Esophagus muscularis mucosa (tissue), 4 donors: ENCODE measurements at regions not wholly inside any gene's neighbourhood (a gene's known extent, or its start where the extent isn't known, plus 50 kb on each side); places are given as distances from the start of the nearest gene placed in this dataset.

Source experiments
- DNase-seq: peaks from one replicate; pipeline ENCODE4 v3.0.0-alpha.2; 2017; ENCODE audit errors: extremely low spot score
- H3K27ac ChIP-seq, 4 donors: fragments of 200-600 bp; sonication (generic); replicated peaks in 1 of 4; 1 replicate in 3 of 4; 2 replicates in 1 of 4; pipeline ENCODE4 v1.5.1; 2016 to 2019; ENCODE audit warnings: mild to moderate bottlenecking in 1 of 4
- H3K27me3 ChIP-seq, 4 donors: fragments of 200-600 bp; sonication (generic); one replicate each; pipeline versions ENCODE4 v1.5.1 to v1.6.0; 2016 to 2019
- H3K36me3 ChIP-seq, 4 donors: fragments of 200-600 bp; sonication (generic); one replicate each; pipeline ENCODE4 v1.5.1; 2016 to 2019
- H3K4me1 ChIP-seq, 4 donors: fragments of 200-600 bp; sonication (generic); one replicate each; pipeline ENCODE4 v1.5.1; 2016 to 2019
- H3K4me3 ChIP-seq, 4 donors: fragments of 200-600 bp; sonication (generic); 1 replicate in 2 of 4; 2 replicates in 2 of 4; pipeline ENCODE4 v1.5.1; 2016 to 2019; ENCODE audit warnings: mild to moderate bottlenecking in 4 of 4, moderate library complexity in 1 of 4
- H3K9me3 ChIP-seq, 4 donors: fragments of 200-600 bp; sonication (generic); 1 replicate in 3 of 4; 2 replicates in 1 of 4; pipeline ENCODE4 v1.5.1; 2016 to 2019
- CTCF ChIP-seq, 3 experiments: fragments of 200-600 bp in 2 of 3; fragments of 450-650 bp in 1 of 3; sonication (generic) in 2 of 3; IDR thresholded peaks; one replicate each; pipeline ENCODE4 v1.5.1; 2017 to 2019; ENCODE audit warnings: antibody characterized with exemption in 3 of 3, mild to moderate bottlenecking in 2 of 3, moderate library complexity in 1 of 3
- EP300 ChIP-seq: sonication (generic); formaldehyde crosslinking; IDR thresholded peaks from one replicate; pipeline ENCODE4 v1.6.1; 2017; ENCODE audit warnings: antibody characterized with exemption
- POLR2A ChIP-seq: fragments of 450-650 bp; IDR thresholded peaks from one replicate; pipeline ENCODE4 v1.6.1; 2017; ENCODE audit warnings: antibody characterized with exemption, moderate library complexity, mild to moderate bottlenecking, low read depth
- POLR2AphosphoS5 ChIP-seq, 2 donors: sonication (generic); formaldehyde crosslinking; IDR thresholded peaks; one replicate each; pipeline ENCODE4 v1.6.1; 2017; ENCODE audit warnings: antibody characterized with exemption in 2 of 2
- WGBS: methylation state at CpG from one replicate; pipeline ENCODE4 v1.1.5; 2018; 5-methylcytosine and 5-hydroxymethylcytosine counted together
- intact Hi-C: fragments of 100-400 bp; cut with DNase I; formaldehyde crosslinking; loops from one replicate; pipeline ENCODE4 v1.15.1; 2023

GRCh38 chr4:58732973-58733372 lies 1622.8 kb upstream of the IGFBP7 start:
- no peaks in the 10 kb centered on the region for H3K36me3 ChIP-seq
- H3K27me3 ChIP-seq = no peaks in the 10 kb centered on the region
- intact Hi-C loops = no loop called here
- no peaks in the 10 kb centered on the region for H3K4me1 ChIP-seq
- no peaks in the 10 kb centered on the region for H3K9me3 ChIP-seq
- no peak for DNase-seq
- TF ChIP-seq CTCF (IDR thresholded peaks at IDR 0.05) = no peak
- no peak for TF ChIP-seq POLR2AphosphoS5 (IDR thresholded peaks at IDR 0.05)
- TF ChIP-seq EP300 = no peak
- no peak for TF ChIP-seq POLR2A
- 94% methylated on average over 2 of the region's 2 CpGs for WGBS
- no peak overlapping the region for H3K27ac ChIP-seq
- H3K4me3 ChIP-seq = no peak overlapping the region

GRCh38 chr4:58723954-58724353 lies 1613.8 kb upstream of the IGFBP7 start:
- DNase-seq = no peak
- intact Hi-C loops = no loop called here
- Histone ChIP-seq H3K9me3 (no peaks in the 10 kb centered on the region), H3K4me1 (no peaks in the 10 kb centered on the region), H3K4me3 (no peak overlapping the region), H3K27me3 (no peaks in the 10 kb centered on the region), H3K27ac (no peak overlapping the region), H3K36me3 (no peaks in the 10 kb centered on the region)
- TF ChIP-seq EP300 (no peak), POLR2A (no peak), POLR2AphosphoS5 (IDR thresholded peaks at IDR 0.05) (no peak), CTCF (IDR thresholded peaks at IDR 0.05) (no peak)
- WGBS = 82% methylated on average over 9 of the region's 15 CpGs

- H3K4me3 ChIP-seq = no peak overlapping the region
- intact Hi-C loops = no loop called here
- no peak for DNase-seq
- H3K27me3 ChIP-seq = no peaks in the 10 kb centered on the region
- no peaks in the 10 kb centered on the region for H3K9me3 ChIP-seq
- H3K27ac ChIP-seq = no peak overlapping the region
- no peak for TF ChIP-seq EP300
- no peak for TF ChIP-seq POLR2A
- no peak for TF ChIP-seq POLR2AphosphoS5 (IDR thresholded peaks at IDR 0.05)
- no peak for TF ChIP-seq CTCF (IDR thresholded peaks at IDR 0.05)
- H3K4me1 ChIP-seq = no peaks in the 10 kb centered on the region
- H3K36me3 ChIP-seq = no peaks in the 10 kb centered on the region
Observed at GRCh38 chr4:58711039-58711438, 1600.9 kb upstream of the IGFBP7 start.

GRCh38 chr4:58688568-58688967 lies 1578.4 kb upstream of the IGFBP7 start:
- no peaks in the 10 kb centered on the region for H3K27me3 ChIP-seq
- no peak for TF ChIP-seq EP300
- no peak for TF ChIP-seq POLR2A
- TF ChIP-seq CTCF (IDR thresholded peaks at IDR 0.05) = no peak
- TF ChIP-seq POLR2AphosphoS5 (IDR thresholded peaks at IDR 0.05) = no peak
- H3K4me3 ChIP-seq = no peak overlapping the region
- 83% methylated on average over 1 of the region's 1 CpG for WGBS
- intact Hi-C loops = no loop called here
- H3K27ac ChIP-seq = no peak overlapping the region
- H3K4me1 ChIP-seq = no peaks in the 10 kb centered on the region
- no peak for DNase-seq
- H3K9me3 ChIP-seq = no peaks in the 10 kb centered on the region
- H3K36me3 ChIP-seq = no peaks in the 10 kb centered on the region

GRCh38 chr4:58679886-58680285 lies 1569.7 kb upstream of the IGFBP7 start:
- intact Hi-C loops = no loop called here
- no peaks in the 10 kb centered on the region for H3K27me3 ChIP-seq
- no peaks in the 10 kb centered on the region for H3K36me3 ChIP-seq
- H3K27ac ChIP-seq = no peak overlapping the region
- no peak overlapping the region for H3K4me3 ChIP-seq
- TF ChIP-seq CTCF (IDR thresholded peaks at IDR 0.05) (no peak), POLR2A (no peak), POLR2AphosphoS5 (IDR thresholded peaks at IDR 0.05) (no peak), EP300 (no peak)
- WGBS = 42% methylated on average over 1 of the region's 1 CpG
- no peak for DNase-seq
- H3K9me3 ChIP-seq = no peaks in the 10 kb centered on the region
- no peaks in the 10 kb centered on the region for H3K4me1 ChIP-seq
